ENCODE measurements at regions not wholly inside any gene's neighbourhood (a gene's known extent, or its start where the extent isn't known, plus 50 kb on each side); places are given as distances from the start of the nearest gene placed in this dataset.

DNA sequence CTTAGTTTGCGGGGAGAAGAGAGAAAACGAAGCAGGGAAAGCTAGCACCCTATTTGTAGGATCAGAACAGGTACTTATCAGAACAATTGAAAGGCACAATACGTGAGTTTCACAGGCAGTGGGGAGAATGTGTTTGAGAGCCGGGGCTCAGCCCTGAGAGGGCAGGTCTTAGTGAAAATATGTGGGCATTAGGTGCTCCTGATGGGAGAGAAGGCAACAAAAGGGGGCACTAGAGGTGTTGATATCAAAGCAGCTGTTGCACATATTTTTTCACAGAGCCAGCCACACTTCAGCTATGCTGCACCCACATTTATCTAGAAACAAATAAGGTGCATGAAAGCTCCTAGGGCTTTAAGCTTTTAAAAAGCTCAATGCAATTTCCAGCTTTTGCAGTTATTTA lies 99.7 kb upstream of the MAN2A1 start:
- no peaks in the 10 kb centered on the region for H3K27me3 ChIP-seq
- no peaks in the 10 kb centered on the region for H3K9me3 ChIP-seq
- no peaks in the 10 kb centered on the region for H3K36me3 ChIP-seq
- no peak overlapping the region for H3K4me3 ChIP-seq
- no peak for DNase-seq
- TF ChIP-seq POLR2A (IDR thresholded peaks at IDR 0.05): no peak
- TF ChIP-seq, protein P1, sequence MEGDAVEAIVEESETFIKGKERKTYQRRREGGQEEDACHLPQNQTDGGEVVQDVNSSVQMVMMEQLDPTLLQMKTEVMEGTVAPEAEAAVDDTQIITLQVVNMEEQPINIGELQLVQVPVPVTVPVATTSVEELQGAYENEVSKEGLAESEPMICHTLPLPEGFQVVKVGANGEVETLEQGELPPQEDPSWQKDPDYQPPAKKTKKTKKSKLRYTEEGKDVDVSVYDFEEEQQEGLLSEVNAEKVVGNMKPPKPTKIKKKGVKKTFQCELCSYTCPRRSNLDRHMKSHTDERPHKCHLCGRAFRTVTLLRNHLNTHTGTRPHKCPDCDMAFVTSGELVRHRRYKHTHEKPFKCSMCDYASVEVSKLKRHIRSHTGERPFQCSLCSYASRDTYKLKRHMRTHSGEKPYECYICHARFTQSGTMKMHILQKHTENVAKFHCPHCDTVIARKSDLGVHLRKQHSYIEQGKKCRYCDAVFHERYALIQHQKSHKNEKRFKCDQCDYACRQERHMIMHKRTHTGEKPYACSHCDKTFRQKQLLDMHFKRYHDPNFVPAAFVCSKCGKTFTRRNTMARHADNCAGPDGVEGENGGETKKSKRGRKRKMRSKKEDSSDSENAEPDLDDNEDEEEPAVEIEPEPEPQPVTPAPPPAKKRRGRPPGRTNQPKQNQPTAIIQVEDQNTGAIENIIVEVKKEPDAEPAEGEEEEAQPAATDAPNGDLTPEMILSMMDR (IDR thresholded peaks at IDR 0.05): no peak
- H3K4me1 ChIP-seq: no peaks in the 10 kb centered on the region
- no peak overlapping the region for H3K27ac ChIP-seq

DNA sequence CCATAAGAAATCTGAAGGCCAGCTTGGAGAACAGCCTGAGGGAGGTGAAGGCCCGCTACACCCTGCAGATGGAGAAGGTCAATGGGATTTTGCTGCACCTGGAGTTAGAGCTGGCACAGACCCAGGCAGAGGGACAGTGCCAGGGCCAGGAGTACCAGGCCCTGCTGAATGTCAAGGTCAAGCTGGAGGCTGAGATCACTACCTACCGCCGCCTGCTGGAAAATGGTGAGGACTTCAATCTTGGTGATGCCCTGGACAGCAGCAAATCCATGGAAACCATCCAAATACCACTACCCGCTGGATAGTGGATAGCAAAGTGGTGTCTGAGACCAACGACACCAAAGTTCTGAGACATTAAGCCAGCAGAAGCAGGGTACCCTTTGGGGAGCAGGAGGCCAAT lies 100.5 kb upstream of the MAN2A1 start:
- Histone ChIP-seq H3K4me3 (no peak overlapping the region), H3K36me3 (no peaks in the 10 kb centered on the region), H3K27ac (no peak overlapping the region), H3K4me1 (no peaks in the 10 kb centered on the region), H3K27me3 (no peaks in the 10 kb centered on the region), H3K9me3 (no peaks in the 10 kb centered on the region)
- no peak for DNase-seq
- TF ChIP-seq, protein P1 (IDR thresholded peaks at IDR 0.05): no peak
- TF ChIP-seq POLR2A (IDR thresholded peaks at IDR 0.05): no peak

DNA sequence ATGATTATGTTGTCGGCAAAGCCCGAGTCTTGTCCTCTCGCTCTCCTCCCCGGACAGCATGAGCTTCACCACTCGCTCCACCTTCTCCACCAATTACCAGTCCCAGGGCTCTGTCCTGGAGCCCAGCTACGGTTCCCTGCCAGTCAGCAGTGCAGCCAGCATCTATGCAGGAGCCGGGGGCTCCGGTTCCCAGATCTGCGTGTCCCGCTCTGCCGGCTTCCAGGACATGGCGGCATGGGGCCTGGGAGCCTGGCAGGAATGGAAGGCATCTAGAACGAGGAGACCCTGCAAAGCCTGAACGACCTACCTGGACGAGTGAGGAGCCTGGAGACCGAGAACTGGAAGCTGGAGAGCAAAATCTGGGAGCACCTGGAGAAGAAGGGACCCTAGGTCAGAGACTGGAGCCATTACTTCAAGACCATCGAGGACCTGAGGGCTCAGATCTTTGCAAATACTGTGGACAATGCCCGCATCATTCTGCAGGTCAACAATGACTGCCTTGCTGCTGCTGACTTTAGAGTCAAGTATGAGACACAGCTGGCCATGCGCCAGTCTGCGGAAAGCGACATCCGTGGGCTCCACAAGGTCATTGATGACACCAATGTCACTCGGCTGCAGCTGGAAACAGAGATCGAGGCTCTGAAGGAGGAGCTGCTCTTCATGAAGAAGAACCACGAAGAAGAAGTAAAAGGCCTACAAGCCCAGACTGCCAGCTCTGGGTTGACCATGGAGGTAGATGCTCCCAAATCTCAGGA lies 101.3 kb upstream of the MAN2A1 start:
- Histone ChIP-seq H3K9me3 (no peaks in the 10 kb centered on the region), H3K36me3 (no peaks in the 10 kb centered on the region), H3K4me1 (no peaks in the 10 kb centered on the region), H3K27ac (no peak overlapping the region), H3K27me3 (no peaks in the 10 kb centered on the region), H3K4me3 (no peak overlapping the region)
- TF ChIP-seq, protein P1 (IDR thresholded peaks at IDR 0.05): no peak
- no peak for TF ChIP-seq POLR2A (IDR thresholded peaks at IDR 0.05)
- DNase-seq: no peak

DNA sequence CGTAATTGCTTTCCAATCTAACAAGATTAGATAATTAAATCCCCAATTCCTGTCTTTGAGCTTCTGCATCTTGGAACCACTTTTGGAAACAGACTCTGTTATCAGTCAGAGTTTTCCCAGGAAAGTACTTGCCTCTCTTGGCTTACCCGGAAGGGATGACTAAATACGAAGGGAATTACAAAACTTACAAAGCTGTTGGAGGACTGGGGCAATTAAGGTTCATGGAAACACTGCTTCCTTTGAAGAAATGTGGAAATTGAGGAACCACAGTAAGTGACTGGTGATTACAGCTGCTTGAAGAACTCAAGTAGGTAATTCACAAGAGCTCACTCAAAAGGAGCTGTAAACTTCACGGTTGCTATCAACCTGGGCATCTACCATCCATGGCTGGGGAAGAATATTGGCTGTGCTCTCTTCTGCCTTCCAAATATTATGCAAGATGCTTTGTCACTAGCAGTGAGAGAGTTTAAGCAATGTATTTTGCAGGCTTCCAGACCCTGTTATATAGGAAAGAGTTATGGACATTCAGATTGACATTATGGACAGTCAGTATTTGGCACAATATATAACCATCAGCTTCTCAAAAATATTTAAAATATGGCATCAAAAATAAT lies 104.6 kb upstream of the MAN2A1 start:
- DNase-seq: no peak
- Histone ChIP-seq H3K27me3 (no peaks in the 10 kb centered on the region), H3K36me3 (no peaks in the 10 kb centered on the region), H3K4me3 (no peak overlapping the region), H3K9me3 (no peaks in the 10 kb centered on the region), H3K4me1 (no peaks in the 10 kb centered on the region), H3K27ac (no peak overlapping the region)
- no peak for TF ChIP-seq POLR2A (IDR thresholded peaks at IDR 0.05)
- TF ChIP-seq, protein P1 (IDR thresholded peaks at IDR 0.05): no peak

DNA sequence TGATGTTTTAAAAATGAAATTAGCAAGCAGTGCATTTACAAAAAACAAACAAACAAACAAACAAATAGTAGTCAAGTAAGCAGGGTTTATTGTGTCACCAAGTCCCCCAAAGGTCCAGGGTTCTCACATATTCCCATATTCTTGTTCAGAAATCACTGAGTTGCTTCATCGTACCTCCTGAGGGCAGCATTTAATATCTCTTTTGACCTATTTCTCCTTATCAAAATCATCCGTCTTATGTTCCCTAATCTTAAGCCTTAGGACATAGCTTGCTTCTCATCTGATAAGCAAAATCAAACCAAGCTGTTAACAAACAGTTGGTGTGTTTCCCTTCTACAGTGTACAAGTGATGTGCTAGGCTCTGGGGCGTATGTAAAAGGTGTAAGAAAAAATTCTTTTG lies 109.5 kb upstream of the MAN2A1 start:
- TF ChIP-seq, protein P1 (IDR thresholded peaks at IDR 0.05): no peak
- no peak for TF ChIP-seq POLR2A (IDR thresholded peaks at IDR 0.05)
- H3K27ac ChIP-seq: no peak overlapping the region
- DNase-seq: no peak
- no peaks in the 10 kb centered on the region for H3K4me1 ChIP-seq
- H3K9me3 ChIP-seq: no peaks in the 10 kb centered on the region
- no peak overlapping the region for H3K4me3 ChIP-seq
- no peaks in the 10 kb centered on the region for H3K36me3 ChIP-seq
- H3K27me3 ChIP-seq: no peaks in the 10 kb centered on the region

Data from Peyer's patch (tissue), 4 donors.